T-helper 17 cell (primary cell): ENCODE measurements at regions not wholly inside any gene's neighbourhood (a gene's known extent, or its start where the extent isn't known, plus 50 kb on each side); places are given as distances from the start of the nearest gene placed in this dataset.

Experiments
- ATAC-seq: fragments of 150-1000 bp; cut with Tn5 transposase; 2 replicates; pipeline ENCODE4 v1.10.0; 2021; ENCODE audit warnings: mild to moderate bottlenecking, moderate library complexity
- DNase-seq, 3 donors: peaks; one replicate each; pipeline versions ENCODE4 v3.0.0 to v3.0.0-alpha.2; 2020 to 2021
- H3K9me3 ChIP-seq: one replicate; pipeline ENCODE4 v1.7.0; 2013; ENCODE audit warnings: low read length, mild to moderate bottlenecking; ENCODE audit not compliant: control insufficient read depth, poor library complexity, severe bottlenecking
- H3K27ac Mint-ChIP-seq: one replicate; pipeline ENCODE4 v1.8.0; 2022; ENCODE audit warnings: mild to moderate bottlenecking, moderate library complexity, mixed read lengths
- H3K27me3 Mint-ChIP-seq: one replicate; pipeline ENCODE4 v1.8.0; 2022; ENCODE audit warnings: mixed read lengths
- H3K36me3 Mint-ChIP-seq: one replicate; pipeline ENCODE4 v1.8.0; 2022; ENCODE audit warnings: low read depth, mixed read lengths
- H3K4me1 Mint-ChIP-seq: one replicate; pipeline ENCODE4 v1.8.0; 2022; ENCODE audit warnings: mild to moderate bottlenecking, mixed read lengths
- H3K4me3 Mint-ChIP-seq: one replicate; pipeline ENCODE4 v1.8.0; 2022; ENCODE audit warnings: mild to moderate bottlenecking, moderate library complexity, mixed read lengths

DNA sequence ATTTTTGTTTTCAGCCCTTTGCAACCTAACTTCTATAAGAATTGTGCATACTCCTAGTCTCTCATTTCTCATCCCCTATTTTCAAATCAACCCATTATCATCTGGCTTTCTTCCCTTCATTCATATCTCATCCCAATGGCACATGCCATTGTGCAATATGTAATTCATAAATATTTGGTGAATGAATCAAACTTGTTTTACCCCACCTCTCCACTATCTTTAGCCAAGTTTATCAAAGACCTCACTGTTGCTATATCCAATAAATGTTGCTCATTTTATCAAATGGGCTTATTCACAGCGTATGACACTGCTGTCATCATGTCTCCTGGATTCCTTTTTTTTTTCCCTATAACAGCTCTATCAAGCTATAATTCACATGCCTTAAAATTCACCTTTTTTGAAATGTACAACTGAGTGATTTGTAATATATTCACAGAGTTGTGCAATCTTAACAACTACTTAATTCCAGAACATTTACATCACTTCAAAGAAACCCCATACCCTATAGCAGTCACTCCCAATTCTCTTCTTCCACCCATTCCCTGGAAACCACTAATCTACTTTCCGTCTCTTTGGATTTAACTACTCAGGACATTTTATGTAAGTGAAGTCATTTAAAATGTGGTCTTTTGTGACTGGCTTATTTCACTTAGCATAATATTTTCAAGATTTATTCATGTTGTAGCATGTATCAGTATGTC lies 214.4 kb upstream of the PAPPA start:
- Mint-ChIP-seq H3K4me1 (no peaks in the 10 kb centered on the region), H3K27ac (no peak overlapping the region), H3K36me3 (no peaks in the 10 kb centered on the region), H3K4me3 (no peak overlapping the region), H3K27me3 (no peaks in the 10 kb centered on the region)
- H3K9me3 ChIP-seq, result no peaks in the 10 kb centered on the region
- ATAC-seq (no peak), DNase-seq (no peak)

DNA sequence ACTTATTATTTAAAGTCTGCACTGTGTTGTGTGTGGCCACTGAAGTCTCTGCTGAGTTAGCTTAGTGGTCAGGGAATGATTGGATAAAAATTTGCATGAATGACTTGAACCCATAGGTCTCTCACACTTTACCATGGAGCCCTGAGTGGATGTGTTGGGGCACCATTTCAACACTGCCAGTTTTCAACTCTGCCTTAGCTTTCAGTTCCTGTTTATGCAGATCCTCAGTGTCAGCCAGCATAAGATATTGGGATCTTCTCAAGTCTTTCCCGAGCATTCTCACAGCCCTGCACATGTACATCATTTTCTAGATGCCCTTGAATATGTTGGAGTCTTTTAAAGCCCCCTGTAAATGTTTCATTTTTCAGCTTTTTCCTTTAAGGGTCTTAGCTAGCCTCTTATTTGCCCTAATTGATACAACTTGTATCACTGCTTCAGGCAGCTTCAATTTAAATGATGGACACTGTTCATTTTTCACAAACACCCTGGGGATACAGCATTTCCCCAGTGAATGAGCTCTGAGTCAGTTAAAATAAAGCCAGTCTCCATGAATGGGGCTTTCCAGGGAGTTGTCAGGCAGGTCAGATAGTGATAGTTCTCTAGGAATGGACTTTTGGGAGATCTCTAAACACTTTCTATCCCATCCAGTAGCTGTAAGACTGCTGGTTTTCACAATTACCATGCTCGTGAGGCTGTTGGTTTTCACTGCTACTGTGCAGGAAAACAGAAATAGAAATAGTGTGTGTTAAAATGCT lies 211.9 kb upstream of the PAPPA start:
- H3K4me3 Mint-ChIP-seq, result no peak overlapping the region
- ATAC-seq (no peak), DNase-seq (no peak)
- H3K27me3 Mint-ChIP-seq, result no peaks in the 10 kb centered on the region
- H3K27ac Mint-ChIP-seq, result no peak overlapping the region
- H3K36me3 Mint-ChIP-seq, result no peaks in the 10 kb centered on the region
- H3K4me1 Mint-ChIP-seq, result no peaks in the 10 kb centered on the region
- no peaks in the 10 kb centered on the region for H3K9me3 ChIP-seq

DNA sequence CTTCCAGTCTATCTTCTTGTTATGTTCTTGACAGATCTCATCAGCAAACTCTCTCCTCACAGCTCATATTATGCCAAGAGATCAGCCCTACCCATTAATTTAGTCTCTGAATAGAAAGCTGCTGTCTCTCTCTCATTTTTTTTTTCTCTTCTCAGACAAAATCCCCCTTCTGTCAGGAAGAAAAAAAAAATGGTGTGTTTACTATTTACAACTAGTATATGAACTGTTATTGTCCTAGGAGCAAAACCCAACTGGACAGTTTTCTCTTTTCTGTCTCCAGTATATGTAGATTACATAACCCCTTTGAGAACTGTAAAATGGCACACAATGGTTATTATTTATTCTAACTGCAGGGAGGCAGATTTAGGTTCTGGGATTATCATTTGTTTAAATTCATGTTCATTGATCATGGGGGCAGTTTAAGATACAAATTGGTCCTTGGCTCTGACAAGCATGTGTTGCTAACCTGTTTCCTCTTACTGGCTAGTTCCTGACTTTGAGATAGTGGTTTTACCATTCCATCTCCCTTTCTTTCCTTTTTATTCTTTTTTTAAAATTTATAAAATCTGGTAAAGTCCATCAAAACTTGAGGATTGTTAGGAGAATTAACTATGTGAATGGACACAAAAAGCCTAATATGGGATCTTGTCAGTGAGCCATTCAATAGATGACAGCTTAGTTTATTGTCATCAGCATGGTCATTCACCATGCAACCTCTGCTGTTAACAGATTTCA lies 210.0 kb upstream of the PAPPA start:
- H3K9me3 ChIP-seq, result no peaks in the 10 kb centered on the region
- H3K27me3 Mint-ChIP-seq, result no peaks in the 10 kb centered on the region
- no peak overlapping the region for H3K27ac Mint-ChIP-seq

DNA sequence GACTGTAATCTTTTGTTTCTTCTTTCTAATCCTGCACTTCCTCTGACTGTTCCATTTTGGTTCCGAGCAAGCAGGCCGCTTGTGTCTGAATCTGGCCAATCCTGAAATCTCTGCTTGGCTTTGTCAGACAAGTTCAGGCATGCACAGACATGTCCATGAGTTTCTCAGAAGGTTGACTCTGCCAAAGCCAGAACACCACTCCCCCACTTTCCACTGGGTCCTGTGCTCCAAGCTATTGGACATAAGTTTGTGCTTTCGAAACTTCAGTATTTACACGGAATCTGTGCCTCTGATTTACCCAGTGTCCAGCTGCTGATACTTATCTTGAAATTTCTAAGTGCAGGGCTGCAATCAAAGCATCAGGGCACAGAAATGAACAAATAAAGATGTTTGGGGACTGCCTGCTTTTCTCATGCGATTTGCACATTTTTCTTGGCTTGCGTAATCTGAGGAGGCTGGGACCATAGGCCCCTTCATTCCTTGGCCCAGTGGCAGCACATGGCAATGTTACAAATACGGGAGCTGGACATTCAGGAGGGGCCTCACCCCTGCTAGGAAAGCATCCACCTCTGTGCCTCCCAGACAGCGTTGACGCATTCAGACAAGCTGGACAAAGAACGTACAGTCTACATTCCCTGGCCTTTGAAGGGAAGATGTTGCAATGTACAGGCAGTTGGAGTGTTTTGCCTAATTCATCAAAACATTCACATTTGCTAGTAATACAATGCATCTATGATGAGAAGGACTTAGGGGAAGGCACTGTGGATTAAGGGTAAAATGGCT lies 209.2 kb upstream of the PAPPA start:
- H3K4me1 Mint-ChIP-seq, result no peaks in the 10 kb centered on the region
- no peak overlapping the region for H3K27ac Mint-ChIP-seq
- H3K9me3 ChIP-seq, result no peaks in the 10 kb centered on the region
- DNase-seq (no peak), ATAC-seq (no peak)
- H3K36me3 Mint-ChIP-seq, result no peaks in the 10 kb centered on the region
- no peak overlapping the region for H3K4me3 Mint-ChIP-seq
- no peaks in the 10 kb centered on the region for H3K27me3 Mint-ChIP-seq

More for the DNA sequence above, 210.0 kb upstream of the PAPPA start:
- Mint-ChIP-seq H3K36me3 (no peaks in the 10 kb centered on the region), H3K4me3 (no peak overlapping the region), H3K4me1 (no peaks in the 10 kb centered on the region)
- DNase-seq (no peak), ATAC-seq (no peak)

DNA sequence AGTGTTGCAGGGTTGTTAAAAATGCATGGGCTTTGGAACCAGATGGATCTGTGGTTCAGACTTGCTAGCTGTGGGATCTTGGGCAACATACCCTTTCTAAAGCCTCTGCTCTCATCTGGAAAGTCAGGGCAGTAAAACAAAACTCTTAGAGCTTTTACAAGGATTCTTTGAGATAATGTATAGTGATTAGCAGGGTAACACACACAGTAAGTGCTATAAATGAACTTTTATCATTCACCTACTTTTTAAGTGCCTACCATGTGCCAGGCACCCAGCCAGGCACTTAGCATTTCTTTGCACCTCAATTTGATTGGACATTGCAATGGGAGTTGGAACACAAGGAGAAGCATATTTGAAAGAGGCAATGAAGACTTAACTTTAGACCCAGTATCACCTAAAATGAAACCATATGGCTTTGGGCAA lies 208.6 kb upstream of the PAPPA start:
- H3K27me3 Mint-ChIP-seq, result no peaks in the 10 kb centered on the region
- no peak overlapping the region for H3K27ac Mint-ChIP-seq
- ATAC-seq, result no peak
- H3K36me3 Mint-ChIP-seq, result no peaks in the 10 kb centered on the region
- H3K4me3 Mint-ChIP-seq, result no peak overlapping the region
- no peaks in the 10 kb centered on the region for H3K4me1 Mint-ChIP-seq
- H3K9me3 ChIP-seq, result no peaks in the 10 kb centered on the region
- no peak for DNase-seq

DNA sequence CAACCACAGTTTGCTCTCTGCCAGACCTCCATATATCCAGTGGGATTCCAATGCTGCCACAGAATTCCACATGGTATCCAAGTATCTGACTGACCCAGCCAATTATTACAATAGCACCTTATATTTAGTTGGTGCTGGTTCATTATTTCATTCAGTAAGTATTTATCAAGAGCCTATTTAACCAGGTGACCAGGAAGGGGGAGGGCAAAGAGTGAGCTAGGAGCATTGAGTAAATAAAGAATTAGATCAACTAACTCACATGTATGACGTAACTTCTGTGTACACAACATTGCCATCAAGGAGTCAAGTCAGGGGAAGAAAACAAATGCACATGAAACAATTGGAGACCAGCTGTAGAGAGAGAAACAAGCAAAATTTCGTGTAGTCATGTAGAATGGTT lies 207.1 kb upstream of the PAPPA start:
- Mint-ChIP-seq H3K27me3 (no peaks in the 10 kb centered on the region), H3K27ac (no peak overlapping the region), H3K36me3 (no peaks in the 10 kb centered on the region), H3K4me1 (no peaks in the 10 kb centered on the region), H3K4me3 (no peak overlapping the region)
- ATAC-seq (no peak), DNase-seq (no peak)
- H3K9me3 ChIP-seq, result no peaks in the 10 kb centered on the region

DNA sequence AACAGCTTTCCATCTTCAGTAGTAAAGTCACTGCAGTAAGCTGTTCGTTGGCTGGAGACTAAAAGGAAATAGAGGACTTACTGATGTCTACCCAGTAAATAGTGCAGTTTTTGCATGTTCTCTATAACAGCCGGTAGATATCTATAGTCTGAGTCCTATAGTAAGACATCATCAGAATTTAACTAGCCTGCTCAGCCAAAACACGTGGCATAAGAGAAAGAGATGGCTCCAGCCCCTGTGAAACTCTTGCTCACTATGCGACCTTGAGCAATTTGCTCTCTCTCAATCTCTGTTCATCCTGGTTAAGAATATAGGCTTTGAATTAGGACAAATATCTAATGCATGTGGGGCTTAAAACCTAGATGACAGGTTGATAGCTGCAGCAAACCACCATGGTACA lies 201.6 kb upstream of the PAPPA start:
- Mint-ChIP-seq H3K27me3 (no peaks in the 10 kb centered on the region), H3K27ac (no peak overlapping the region), H3K36me3 (no peaks in the 10 kb centered on the region), H3K4me1 (no peaks in the 10 kb centered on the region), H3K4me3 (no peak overlapping the region)
- no peaks in the 10 kb centered on the region for H3K9me3 ChIP-seq
- no peak for DNase-seq
- ATAC-seq, result no peak

DNA sequence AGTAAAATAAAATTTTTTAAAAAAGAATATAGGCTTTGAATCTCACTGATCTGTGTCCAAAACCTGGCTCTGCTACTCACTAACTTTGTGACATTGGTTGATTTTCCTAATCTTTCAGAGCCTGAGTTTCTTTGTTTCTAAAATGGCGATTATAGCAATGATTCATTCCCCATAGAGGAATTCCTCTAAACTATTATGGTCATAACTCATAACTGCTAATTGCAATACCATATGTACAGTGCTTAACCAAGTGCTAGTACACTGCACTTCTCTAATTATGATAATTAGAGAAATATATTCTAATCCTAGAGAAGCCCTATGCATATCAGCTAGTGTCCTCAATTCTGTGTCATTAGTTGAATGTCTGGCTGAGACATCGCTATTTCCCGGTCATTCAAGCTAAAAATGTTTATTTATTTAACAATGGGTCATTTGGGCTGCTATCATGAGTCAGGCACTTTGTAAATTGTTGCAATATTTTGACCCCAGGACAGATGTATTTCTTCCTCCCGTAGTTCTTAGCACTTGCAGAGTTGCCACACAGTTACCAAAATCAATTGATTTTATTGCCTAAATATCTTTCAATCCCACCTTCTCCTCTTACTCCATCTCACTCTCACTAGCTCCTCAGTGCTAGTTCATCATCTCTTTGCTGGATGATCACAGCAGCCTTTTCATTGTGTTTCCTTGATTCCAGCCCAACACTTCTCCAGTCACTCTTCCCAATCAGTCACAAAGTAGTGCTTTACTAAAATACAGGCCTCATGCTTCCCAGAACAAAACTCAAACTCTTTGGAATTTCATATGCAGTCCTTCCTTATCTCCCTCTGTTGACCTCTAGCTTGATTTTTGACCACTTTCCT lies 200.9 kb upstream of the PAPPA start:
- Mint-ChIP-seq H3K36me3 (no peaks in the 10 kb centered on the region), H3K27ac (no peak overlapping the region), H3K27me3 (no peaks in the 10 kb centered on the region), H3K4me3 (no peak overlapping the region), H3K4me1 (no peaks in the 10 kb centered on the region)
- DNase-seq, result no peak
- no peak for ATAC-seq
- H3K9me3 ChIP-seq, result no peaks in the 10 kb centered on the region

DNA sequence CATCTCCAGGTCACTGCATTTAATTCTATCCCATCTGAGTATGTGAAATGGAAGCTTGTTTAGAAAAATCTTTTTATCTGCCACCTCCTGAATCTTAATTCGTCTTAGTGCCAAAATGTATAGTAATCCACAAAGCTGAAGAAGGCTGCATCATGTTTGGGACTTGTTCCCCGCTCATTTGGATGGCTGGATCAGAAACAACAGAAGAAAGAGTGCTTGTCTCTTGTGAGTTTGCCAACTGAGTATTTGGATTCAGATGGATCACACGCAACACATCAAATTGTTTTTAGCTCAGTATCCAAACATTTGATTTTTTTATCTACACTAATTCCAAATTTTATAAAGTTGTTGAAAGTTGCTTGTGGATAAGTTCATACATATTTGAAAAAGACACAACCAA lies 197.2 kb upstream of the PAPPA start:
- H3K9me3 ChIP-seq, result no peaks in the 10 kb centered on the region
- H3K4me3 Mint-ChIP-seq, result no peak overlapping the region
- DNase-seq, result no peak
- no peak overlapping the region for H3K27ac Mint-ChIP-seq
- no peaks in the 10 kb centered on the region for H3K36me3 Mint-ChIP-seq
- H3K4me1 Mint-ChIP-seq, result no peaks in the 10 kb centered on the region
- no peak for ATAC-seq
- H3K27me3 Mint-ChIP-seq, result no peaks in the 10 kb centered on the region

DNA sequence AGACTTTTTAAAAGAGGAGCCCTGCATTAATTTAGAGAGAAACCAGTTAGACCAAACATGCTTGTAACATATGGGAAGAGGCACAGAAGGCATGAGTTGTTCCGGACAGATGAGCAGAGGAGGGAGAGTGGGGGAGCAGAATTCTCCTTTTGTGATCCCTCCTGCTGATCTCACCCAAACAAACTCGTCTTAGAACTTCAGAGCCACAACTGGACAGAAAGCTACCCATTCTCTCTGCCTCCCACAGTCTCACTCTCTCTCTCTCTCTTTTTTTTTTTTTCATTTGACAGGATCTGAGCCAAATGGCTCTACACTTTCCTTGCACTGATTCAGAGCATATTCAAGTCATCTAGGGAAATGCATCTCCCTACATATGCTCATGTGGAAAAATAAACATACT lies 196.0 kb upstream of the PAPPA start:
- Mint-ChIP-seq H3K4me3 (no peak overlapping the region), H3K27ac (no peak overlapping the region), H3K4me1 (no peaks in the 10 kb centered on the region), H3K36me3 (no peaks in the 10 kb centered on the region), H3K27me3 (no peaks in the 10 kb centered on the region)
- no peaks in the 10 kb centered on the region for H3K9me3 ChIP-seq
- ATAC-seq (no peak), DNase-seq (no peak)

DNA sequence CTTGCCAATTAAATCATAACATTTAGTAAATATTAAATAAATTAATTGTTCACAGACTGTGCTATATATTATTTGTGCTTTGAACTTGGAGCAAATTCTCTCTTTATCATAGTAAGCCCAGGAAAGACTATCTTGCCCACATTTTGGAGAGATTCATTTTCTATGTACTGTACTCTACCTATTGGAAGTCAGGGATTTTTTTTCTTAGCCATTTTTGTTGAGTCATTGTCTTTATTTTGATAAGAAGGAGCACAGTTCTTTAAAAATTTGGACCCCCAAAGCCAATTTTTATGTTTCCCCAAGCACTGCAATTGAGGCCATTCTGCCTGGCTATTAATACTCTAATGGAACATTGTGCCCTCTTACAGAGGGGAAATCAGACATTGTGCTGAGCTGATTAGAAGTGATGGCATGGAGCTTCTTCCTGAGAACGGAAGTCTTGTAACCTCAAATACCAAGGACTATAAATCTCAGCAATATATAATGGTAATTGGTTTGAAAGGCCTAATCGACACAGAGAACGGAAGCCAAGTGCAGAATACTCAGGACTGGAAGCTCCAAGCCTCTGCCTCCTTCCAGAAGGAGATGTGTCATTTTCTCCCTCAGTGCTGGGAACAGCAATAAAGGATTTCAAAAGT lies 188.8 kb upstream of the PAPPA start:
- ATAC-seq, result no peak
- H3K36me3 Mint-ChIP-seq, result no peaks in the 10 kb centered on the region
- H3K27me3 Mint-ChIP-seq, result no peaks in the 10 kb centered on the region
- H3K4me3 Mint-ChIP-seq, result no peak overlapping the region
- H3K4me1 Mint-ChIP-seq, result no peaks in the 10 kb centered on the region
- no peaks in the 10 kb centered on the region for H3K9me3 ChIP-seq
- no peak for DNase-seq
- H3K27ac Mint-ChIP-seq, result no peak overlapping the region

DNA sequence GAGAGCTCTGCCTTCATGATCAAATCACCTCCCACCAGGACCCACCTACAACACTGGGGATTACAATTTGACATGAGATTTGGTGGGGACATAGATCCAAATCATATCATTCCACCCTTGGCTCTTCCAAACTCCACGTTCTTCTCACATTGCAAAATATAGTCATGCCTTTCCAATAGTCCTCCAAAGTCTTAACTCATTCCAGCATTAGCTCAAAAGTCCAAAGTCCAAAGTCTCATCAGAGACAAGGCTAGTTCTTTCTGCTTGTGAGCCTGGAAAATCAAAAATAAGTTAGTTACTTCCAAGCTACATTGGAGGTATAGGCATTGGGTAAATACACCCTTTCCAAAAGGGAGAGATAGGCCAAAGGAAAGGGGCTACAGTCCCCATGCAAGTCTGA lies 186.9 kb upstream of the PAPPA start:
- Mint-ChIP-seq H3K4me3 (no peak overlapping the region), H3K4me1 (no peaks in the 10 kb centered on the region), H3K27ac (no peak overlapping the region), H3K27me3 (no peaks in the 10 kb centered on the region), H3K36me3 (no peaks in the 10 kb centered on the region)
- no peak for DNase-seq
- ATAC-seq, result no peak
- H3K9me3 ChIP-seq, result no peaks in the 10 kb centered on the region
